ENCODE measurements at regions not wholly inside any gene's neighbourhood (a gene's known extent, or its start where the extent isn't known, plus 50 kb on each side); places are given as distances from the start of the nearest gene placed in this dataset.

GRCh38 chr3:161821591-161821990 is 325.0 kb downstream of the OTOL1 start:
- DNase-seq = peak; percentile 36

GRCh38 chr3:161822291-161822690 is 325.7 kb downstream of the OTOL1 start:
- DNase-seq = no peak

GRCh38 chr3:161823910-161824309 is 327.3 kb downstream of the OTOL1 start:
- DNase-seq = no peak

- no peak for DNase-seq
These were observed 341.4 kb downstream of the OTOL1 start for GRCh38 chr3:161838021-161838420.

GRCh38 chr3:161848376-161848775 is 351.8 kb downstream of the OTOL1 start:
- DNase-seq = no peak

- DNase-seq = peak; percentile 26
These were observed 355.4 kb downstream of the OTOL1 start for GRCh38 chr3:161851941-161852566.

GRCh38 chr3:161852744-161853143 is 356.1 kb downstream of the OTOL1 start:
- no peak for DNase-seq

- no peak for DNase-seq
These were observed 357.7 kb downstream of the OTOL1 start for GRCh38 chr3:161854232-161854771.

- no peak for DNase-seq
These were observed 362.4 kb downstream of the OTOL1 start for GRCh38 chr3:161859057-161859456.

GRCh38 chr3:161859865-161860450 is 363.4 kb downstream of the OTOL1 start:
- DNase-seq = no peak

GRCh38 chr3:161863775-161864174 is 367.2 kb downstream of the OTOL1 start:
- no peak for DNase-seq

GRCh38 chr3:161866176-161866575 is 369.6 kb downstream of the OTOL1 start:
- no peak for DNase-seq

GRCh38 chr3:161875483-161875882 is 378.9 kb downstream of the OTOL1 start:
- no peak for DNase-seq

- DNase-seq = no peak
These were observed 382.9 kb downstream of the OTOL1 start for GRCh38 chr3:161879470-161879869.

- DNase-seq = no peak
These were observed 388.2 kb downstream of the OTOL1 start for GRCh38 chr3:161884830-161885229.

GRCh38 chr3:161890147-161890625 is 393.6 kb downstream of the OTOL1 start:
- no peak for DNase-seq

GRCh38 chr3:161893972-161894371 is 397.4 kb downstream of the OTOL1 start:
- DNase-seq = no peak

GRCh38 chr3:161894657-161895056 is 398.0 kb downstream of the OTOL1 start:
- DNase-seq = no peak

GRCh38 chr3:161905520-161906132 is 409.0 kb downstream of the OTOL1 start:
- no peak for DNase-seq

- no peak for DNase-seq
These were observed 417.3 kb downstream of the OTOL1 start for GRCh38 chr3:161913786-161914389.

- DNase-seq = peak; percentile 83
These were observed 418.3 kb downstream of the OTOL1 start for GRCh38 chr3:161914703-161915417.

- peak; percentile 12 for DNase-seq
These were observed 418.8 kb downstream of the OTOL1 start for GRCh38 chr3:161915418-161915750.

GRCh38 chr3:161920196-161920595 is 423.6 kb downstream of the OTOL1 start:
- DNase-seq = no peak
